KMS-11 (cell line): ENCODE measurements at regions not wholly inside any gene's neighbourhood (a gene's known extent, or its start where the extent isn't known, plus 50 kb on each side); places are given as distances from the start of the nearest gene placed in this dataset.
A peak's percentile ranks its signal among the peaks of the same experiment; 100 is the strongest.

Source experiments
- H2AFZ ChIP-seq: fragments of 200-600 bp; sonication (generic); 2 replicates; pipeline ENCODE4 v1.6.1; 2016; ENCODE audit warnings: antibody characterized with exemption, mixed run types, low read depth
- H3K27ac ChIP-seq: fragments of 200-600 bp; sonication (generic); 2 replicates; pipeline ENCODE4 v1.6.1; 2016; ENCODE audit warnings: mild to moderate bottlenecking, mixed run types
- H3K27me3 ChIP-seq: fragments of 200-600 bp; sonication (generic); 2 replicates; pipeline ENCODE4 v1.6.1; 2017; ENCODE audit warnings: mild to moderate bottlenecking, low read depth, mixed run types, moderate library complexity; ENCODE audit not compliant: insufficient read depth
- H3K36me3 ChIP-seq: fragments of 200-600 bp; sonication (generic); 2 replicates; pipeline ENCODE4 v1.6.1; 2017; ENCODE audit warnings: mild to moderate bottlenecking, mixed run types; ENCODE audit not compliant: insufficient read depth
- H3K4me1 ChIP-seq: fragments of 200-600 bp; sonication (generic); 2 replicates; pipeline ENCODE4 v1.6.1; 2016; ENCODE audit warnings: mild to moderate bottlenecking, low read depth, mixed run types; ENCODE audit not compliant: poor library complexity, severe bottlenecking
- H3K4me2 ChIP-seq: fragments of 200-600 bp; sonication (generic); 2 replicates; pipeline ENCODE4 v1.7.0; 2016; ENCODE audit warnings: mild to moderate bottlenecking, mixed run types
- H3K4me3 ChIP-seq: fragments of 200-600 bp; sonication (generic); IDR thresholded peaks from 2 replicates; pipeline ENCODE4 v1.6.1; 2017; ENCODE audit warnings: low read depth, low read length, mixed read lengths; ENCODE audit not compliant: insufficient read depth
- H3K79me2 ChIP-seq: fragments of 200-600 bp; sonication (generic); 2 replicates; pipeline ENCODE4 v1.6.1; 2016; ENCODE audit warnings: low read depth, mixed run types; ENCODE audit not compliant: insufficient read depth
- H3K9ac ChIP-seq: fragments of 200-600 bp; sonication (generic); 2 replicates; pipeline ENCODE4 v1.6.1; 2016; ENCODE audit warnings: mild to moderate bottlenecking, mixed run types
- H4K20me1 ChIP-seq: fragments of 200-600 bp; sonication (generic); 2 replicates; pipeline ENCODE4 v1.6.1; 2016; ENCODE audit warnings: mild to moderate bottlenecking, mixed run types; ENCODE audit not compliant: insufficient read depth
- CTCF ChIP-seq: fragments of 200-600 bp; sonication (generic); conservative IDR thresholded peaks from 2 replicates; pipeline ENCODE4 v1.6.1; 2017; ENCODE audit warnings: low read depth, mild to moderate bottlenecking, antibody characterized with exemption, low read length, moderate library complexity, mixed read lengths

GRCh38 chr5:87122151-87122977 lies 145.3 kb upstream of the RASA1 start:
- Histone ChIP-seq H3K27me3 (no peaks in the 10 kb centered on the region), H3K79me2 (no peaks in the 10 kb centered on the region), H3K27ac (peak overlapping the region; percentile 78), H4K20me1 (no peaks in the 10 kb centered on the region), H3K36me3 (no peaks in the 10 kb centered on the region), H3K4me3 (no peak overlapping the region), H3K4me2 (peak overlapping the region; percentile 89), H3K4me1 (peaks cover 65% of the 10 kb centered on the region), H2AFZ (peak overlapping the region; percentile 51; the same call in 1 of the 2 replicates), H3K9ac (peak overlapping the region; percentile 36; the same call in 1 of the 2 replicates)
- no peak for TF ChIP-seq CTCF

DNA sequence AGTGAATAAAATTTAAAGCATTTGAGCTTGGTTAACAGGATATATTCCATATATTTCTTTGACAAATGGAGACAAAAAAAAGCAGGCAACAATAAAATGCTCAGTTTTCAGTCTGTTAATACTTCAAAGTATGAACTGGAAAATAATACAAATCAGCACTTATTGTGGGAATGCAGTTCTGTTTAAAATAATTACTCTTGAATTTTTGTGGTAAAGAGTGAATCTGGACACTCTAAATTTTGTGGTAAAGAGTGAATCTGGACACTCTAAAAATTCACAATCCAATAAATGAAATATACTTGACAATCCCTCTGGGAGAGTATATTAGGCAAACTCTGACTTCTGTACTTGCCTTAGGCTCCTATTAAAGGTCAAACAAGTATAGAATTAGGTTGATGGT lies 141.9 kb upstream of the RASA1 start:
- Histone ChIP-seq H3K4me1 (peaks cover 53% of the 10 kb centered on the region), H3K27ac (no peak overlapping the region), H4K20me1 (no peaks in the 10 kb centered on the region), H2AFZ (no peak overlapping the region), H3K36me3 (no peaks in the 10 kb centered on the region), H3K27me3 (no peaks in the 10 kb centered on the region), H3K79me2 (no peaks in the 10 kb centered on the region), H3K9ac (no peak overlapping the region), H3K4me3 (no peak overlapping the region), H3K4me2 (no peak overlapping the region)
- TF ChIP-seq CTCF = no peak

GRCh38 chr5:87126869-87127268 lies 140.8 kb upstream of the RASA1 start:
- Histone ChIP-seq H3K27me3 (no peaks in the 10 kb centered on the region), H3K4me3 (no peak overlapping the region), H3K4me1 (peaks cover 44% of the 10 kb centered on the region), H3K4me2 (no peak overlapping the region), H3K36me3 (no peaks in the 10 kb centered on the region), H3K27ac (no peak overlapping the region), H3K9ac (no peak overlapping the region), H4K20me1 (no peaks in the 10 kb centered on the region), H2AFZ (no peak overlapping the region), H3K79me2 (no peaks in the 10 kb centered on the region)
- no peak for TF ChIP-seq CTCF

DNA sequence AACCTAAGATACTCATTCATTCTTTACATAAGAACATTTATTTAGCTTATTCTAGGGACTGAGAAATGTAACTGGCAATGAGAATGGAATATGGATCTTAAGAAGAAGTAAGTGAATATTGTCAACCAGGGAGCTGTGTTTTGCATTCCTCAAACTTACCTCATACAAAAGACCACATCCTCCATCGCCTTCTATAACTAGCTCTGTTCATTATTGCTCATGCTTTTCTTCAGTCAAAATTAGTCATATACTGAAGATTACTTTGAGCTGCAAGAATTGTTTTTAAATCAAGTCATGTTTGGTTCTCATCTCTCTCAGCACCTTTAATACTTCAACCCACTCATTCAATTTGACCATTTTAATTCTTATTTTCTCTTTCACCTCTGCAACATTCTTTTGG lies 140.3 kb upstream of the RASA1 start:
- H3K9ac ChIP-seq = no peak overlapping the region
- no peak overlapping the region for H2AFZ ChIP-seq
- H3K4me2 ChIP-seq = no peak overlapping the region
- no peaks in the 10 kb centered on the region for H3K79me2 ChIP-seq
- TF ChIP-seq CTCF = no peak
- peaks cover 38% of the 10 kb centered on the region for H3K4me1 ChIP-seq
- no peaks in the 10 kb centered on the region for H4K20me1 ChIP-seq
- H3K27ac ChIP-seq = no peak overlapping the region
- H3K4me3 ChIP-seq = no peak overlapping the region
- H3K27me3 ChIP-seq = no peaks in the 10 kb centered on the region
- H3K36me3 ChIP-seq = no peaks in the 10 kb centered on the region
